Lower leg skin (tissue), 4 donors: ENCODE measurements at regions not wholly inside any gene's neighbourhood (a gene's known extent, or its start where the extent isn't known, plus 50 kb on each side); places are given as distances from the start of the nearest gene placed in this dataset.

Experiments
- DNase-seq, 2 donors: peaks; one replicate each; pipeline ENCODE4 v3.0.0-alpha.2; 2019; ENCODE audit warnings: low spot score in 2 of 2
- H3K4me3 ChIP-seq: fragments of 200-600 bp; sonication (generic); 2 replicates; pipeline ENCODE4 v1.5.1; 2017; ENCODE audit warnings: mild to moderate bottlenecking, low read depth; ENCODE audit not compliant: poor library complexity, severe bottlenecking
- CTCF ChIP-seq, 3 donors: fragments of 450-650 bp; IDR thresholded peaks; one replicate each; pipeline ENCODE4 v1.5.1; 2016; ENCODE audit warnings: antibody characterized with exemption in 3 of 3, mild to moderate bottlenecking in 3 of 3, moderate library complexity in 2 of 3
- POLR2A ChIP-seq, 2 donors: fragments of 450-650 bp; IDR thresholded peaks; one replicate each; pipeline ENCODE4 v1.6.1; 2016 to 2017; ENCODE audit warnings: antibody characterized with exemption in 2 of 2, mild to moderate bottlenecking in 1 of 2, moderate library complexity in 1 of 2
- WGBS, 2 donors: methylation state at CpG; one replicate each; pipeline ENCODE4 v1.1.5; 2018; 5-methylcytosine and 5-hydroxymethylcytosine counted together
- intact Hi-C: fragments of 100-400 bp; cut with DNase I; formaldehyde crosslinking; loops from one replicate; pipeline ENCODE4 v1.15.0; 2023; ENCODE audit warnings: low total_unique reads

- no peak overlapping the region for H3K4me3 ChIP-seq
- intact Hi-C loops = no loop called here
- DNase-seq = no peak
- TF ChIP-seq CTCF (IDR thresholded peaks at IDR 0.05) (no peak), POLR2A (IDR thresholded peaks at IDR 0.05) (no peak)
- WGBS, 2 donors = 79 to 86% methylated on average over 3 of the region's 3 CpGs
Measured at GRCh38 chr13:74743992-74744391, 609.8 kb upstream of the KLF12 start.

- TF ChIP-seq POLR2A (IDR thresholded peaks at IDR 0.05) (no peak), CTCF (IDR thresholded peaks at IDR 0.05) (no peak)
- intact Hi-C loops = no loop called here
- H3K4me3 ChIP-seq = no peak overlapping the region
- 90 to 93% methylated on average over 3 of the region's 3 CpGs for WGBS, 2 donors
- DNase-seq = no peak
Measured at GRCh38 chr13:74741732-74742131, 607.5 kb upstream of the KLF12 start.

GRCh38 chr13:74732736-74733385 is 598.7 kb upstream of the KLF12 start:
- DNase-seq = no peak

GRCh38 chr13:74731731-74732130 is 597.5 kb upstream of the KLF12 start:
- WGBS, 2 donors = 84 to 89% methylated on average over 5 of the region's 5 CpGs
- intact Hi-C loops = no loop called here

More at GRCh38 chr13:74732736-74733385, 598.7 kb upstream of the KLF12 start:
- no peak for TF ChIP-seq CTCF (IDR thresholded peaks at IDR 0.05)
- TF ChIP-seq POLR2A (IDR thresholded peaks at IDR 0.05) = no peak
- intact Hi-C loops = no loop called here
- H3K4me3 ChIP-seq = no peak overlapping the region
- 72 to 79% methylated on average over 8 of the region's 8 CpGs for WGBS, 2 donors

GRCh38 chr13:74730556-74731331 is 596.5 kb upstream of the KLF12 start:
- DNase-seq = no peak
- TF ChIP-seq CTCF (IDR thresholded peaks at IDR 0.05) = no peak
- TF ChIP-seq POLR2A (IDR thresholded peaks at IDR 0.05) = no peak
- WGBS, 2 donors = 74 to 77% methylated on average over 9 of the region's 9 CpGs
- intact Hi-C loops = no loop called here
- no peak overlapping the region for H3K4me3 ChIP-seq

More at GRCh38 chr13:74731731-74732130, 597.5 kb upstream of the KLF12 start:
- H3K4me3 ChIP-seq = no peak overlapping the region
- TF ChIP-seq POLR2A (IDR thresholded peaks at IDR 0.05) (no peak), CTCF (IDR thresholded peaks at IDR 0.05) (no peak)
- DNase-seq = no peak
